ENCODE measurements at regions not wholly inside any gene's neighbourhood (a gene's known extent, or its start where the extent isn't known, plus 50 kb on each side); places are given as distances from the start of the nearest gene placed in this dataset.

- TF ChIP-seq, protein P1, sequence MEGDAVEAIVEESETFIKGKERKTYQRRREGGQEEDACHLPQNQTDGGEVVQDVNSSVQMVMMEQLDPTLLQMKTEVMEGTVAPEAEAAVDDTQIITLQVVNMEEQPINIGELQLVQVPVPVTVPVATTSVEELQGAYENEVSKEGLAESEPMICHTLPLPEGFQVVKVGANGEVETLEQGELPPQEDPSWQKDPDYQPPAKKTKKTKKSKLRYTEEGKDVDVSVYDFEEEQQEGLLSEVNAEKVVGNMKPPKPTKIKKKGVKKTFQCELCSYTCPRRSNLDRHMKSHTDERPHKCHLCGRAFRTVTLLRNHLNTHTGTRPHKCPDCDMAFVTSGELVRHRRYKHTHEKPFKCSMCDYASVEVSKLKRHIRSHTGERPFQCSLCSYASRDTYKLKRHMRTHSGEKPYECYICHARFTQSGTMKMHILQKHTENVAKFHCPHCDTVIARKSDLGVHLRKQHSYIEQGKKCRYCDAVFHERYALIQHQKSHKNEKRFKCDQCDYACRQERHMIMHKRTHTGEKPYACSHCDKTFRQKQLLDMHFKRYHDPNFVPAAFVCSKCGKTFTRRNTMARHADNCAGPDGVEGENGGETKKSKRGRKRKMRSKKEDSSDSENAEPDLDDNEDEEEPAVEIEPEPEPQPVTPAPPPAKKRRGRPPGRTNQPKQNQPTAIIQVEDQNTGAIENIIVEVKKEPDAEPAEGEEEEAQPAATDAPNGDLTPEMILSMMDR (IDR thresholded peaks at IDR 0.05), result no peak
- TF ChIP-seq POLR2AphosphoS5 (IDR thresholded peaks at IDR 0.05), result no peak
- no peak for TF ChIP-seq EP300 (IDR thresholded peaks at IDR 0.05)
- TF ChIP-seq POLR2A (IDR thresholded peaks at IDR 0.05), result no peak
Measured at GRCh38 chr18:41558715-41559114, 396.3 kb upstream of the PIK3C3 start.
